ENCODE measurements at regions not wholly inside any gene's neighbourhood (a gene's known extent, or its start where the extent isn't known, plus 50 kb on each side); places are given as distances from the start of the nearest gene placed in this dataset.

DNA sequence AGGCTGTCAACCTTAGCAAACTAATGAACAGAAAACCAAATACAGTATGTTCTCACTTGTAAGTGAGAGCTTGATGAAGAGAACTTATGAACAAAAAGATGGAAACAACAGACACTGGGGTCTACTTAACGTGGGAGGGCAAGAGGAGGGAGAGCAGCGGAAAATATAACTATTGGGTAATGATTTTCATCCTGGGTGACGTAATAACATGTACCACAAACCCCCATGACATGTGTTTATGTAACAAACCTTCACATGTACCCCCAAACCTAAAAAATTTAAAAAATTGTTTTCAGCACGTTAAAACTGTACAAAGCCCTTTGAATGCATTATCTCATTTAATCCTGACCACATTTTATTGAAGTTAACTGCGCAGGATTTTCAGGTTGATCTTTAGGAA, 64.9 kb upstream of the RBMS1 start:
- Histone ChIP-seq H3K36me3 (ENCODE audit: insufficient read depth) (no peaks in the 10 kb centered on the region), H3K4me2 (no peak overlapping the region), H3K4me1 (ENCODE audit: insufficient read depth) (peaks cover 5% of the 10 kb centered on the region; the same call in 1 of the 2 replicates), H4K20me1 (replicated peaks; ENCODE audit: insufficient read depth) (no peaks in the 10 kb centered on the region), H3K9me2 (ENCODE audit: insufficient read depth) (no peaks in the 10 kb centered on the region), H2AFZ (no peak overlapping the region; the same call in 1 of the 2 replicates), H3K27me3 (ENCODE audit: insufficient read depth) (no peaks in the 10 kb centered on the region), H3F3A (replicated peaks; ENCODE audit: low read depth) (no peaks in the 10 kb centered on the region), H3K79me2 (replicated peaks; ENCODE audit: insufficient read depth) (no peaks in the 10 kb centered on the region), H3K4me3 (no peak overlapping the region), H3K27ac (ENCODE audit: low read depth) (no peak overlapping the region)
- Mint-ChIP-seq H3K4me1 (peaks cover 3% of the 10 kb centered on the region; the same call in 2 of the 3 replicates), H3K9me3 (no peaks in the 10 kb centered on the region; the same call in 2 of the 3 replicates), H3K4me3 (no peak overlapping the region), H3K27ac (no peak overlapping the region), H3K36me3 (ENCODE audit: low read depth) (no peaks in the 10 kb centered on the region), H3K27me3 (ENCODE audit: insufficient read depth, low read depth, poor library complexity) (peaks cover 4% of the 10 kb centered on the region)
- no peak for DNase-seq (ENCODE audit: low spot score)
- no peak for ATAC-seq
- TF ChIP-seq, protein P1, sequence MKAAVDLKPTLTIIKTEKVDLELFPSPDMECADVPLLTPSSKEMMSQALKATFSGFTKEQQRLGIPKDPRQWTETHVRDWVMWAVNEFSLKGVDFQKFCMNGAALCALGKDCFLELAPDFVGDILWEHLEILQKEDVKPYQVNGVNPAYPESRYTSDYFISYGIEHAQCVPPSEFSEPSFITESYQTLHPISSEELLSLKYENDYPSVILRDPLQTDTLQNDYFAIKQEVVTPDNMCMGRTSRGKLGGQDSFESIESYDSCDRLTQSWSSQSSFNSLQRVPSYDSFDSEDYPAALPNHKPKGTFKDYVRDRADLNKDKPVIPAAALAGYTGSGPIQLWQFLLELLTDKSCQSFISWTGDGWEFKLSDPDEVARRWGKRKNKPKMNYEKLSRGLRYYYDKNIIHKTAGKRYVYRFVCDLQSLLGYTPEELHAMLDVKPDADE (IDR thresholded peaks at IDR 0.05) = no peak
- TF ChIP-seq EZH2 (IDR thresholded peaks at IDR 0.05; ENCODE audit: low read depth, unreplicated experiment) = no peak
- no peak for TF ChIP-seq JUNB (IDR thresholded peaks at IDR 0.05; ENCODE audit: unreplicated experiment)
- no peak for TF ChIP-seq ZNF114 (CRISPR knock-in tag; IDR thresholded peaks at IDR 0.05)
- TF ChIP-seq ZNF331 (CRISPR knock-in tag; IDR thresholded peaks at IDR 0.05; ENCODE audit: low read depth) = no peak
- TF ChIP-seq, protein P2, sequence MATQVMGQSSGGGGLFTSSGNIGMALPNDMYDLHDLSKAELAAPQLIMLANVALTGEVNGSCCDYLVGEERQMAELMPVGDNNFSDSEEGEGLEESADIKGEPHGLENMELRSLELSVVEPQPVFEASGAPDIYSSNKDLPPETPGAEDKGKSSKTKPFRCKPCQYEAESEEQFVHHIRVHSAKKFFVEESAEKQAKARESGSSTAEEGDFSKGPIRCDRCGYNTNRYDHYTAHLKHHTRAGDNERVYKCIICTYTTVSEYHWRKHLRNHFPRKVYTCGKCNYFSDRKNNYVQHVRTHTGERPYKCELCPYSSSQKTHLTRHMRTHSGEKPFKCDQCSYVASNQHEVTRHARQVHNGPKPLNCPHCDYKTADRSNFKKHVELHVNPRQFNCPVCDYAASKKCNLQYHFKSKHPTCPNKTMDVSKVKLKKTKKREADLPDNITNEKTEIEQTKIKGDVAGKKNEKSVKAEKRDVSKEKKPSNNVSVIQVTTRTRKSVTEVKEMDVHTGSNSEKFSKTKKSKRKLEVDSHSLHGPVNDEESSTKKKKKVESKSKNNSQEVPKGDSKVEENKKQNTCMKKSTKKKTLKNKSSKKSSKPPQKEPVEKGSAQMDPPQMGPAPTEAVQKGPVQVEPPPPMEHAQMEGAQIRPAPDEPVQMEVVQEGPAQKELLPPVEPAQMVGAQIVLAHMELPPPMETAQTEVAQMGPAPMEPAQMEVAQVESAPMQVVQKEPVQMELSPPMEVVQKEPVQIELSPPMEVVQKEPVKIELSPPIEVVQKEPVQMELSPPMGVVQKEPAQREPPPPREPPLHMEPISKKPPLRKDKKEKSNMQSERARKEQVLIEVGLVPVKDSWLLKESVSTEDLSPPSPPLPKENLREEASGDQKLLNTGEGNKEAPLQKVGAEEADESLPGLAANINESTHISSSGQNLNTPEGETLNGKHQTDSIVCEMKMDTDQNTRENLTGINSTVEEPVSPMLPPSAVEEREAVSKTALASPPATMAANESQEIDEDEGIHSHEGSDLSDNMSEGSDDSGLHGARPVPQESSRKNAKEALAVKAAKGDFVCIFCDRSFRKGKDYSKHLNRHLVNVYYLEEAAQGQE (IDR thresholded peaks at IDR 0.05; ENCODE audit: unreplicated experiment) = no peak
- no peak for TF ChIP-seq STAT1 (IDR thresholded peaks at IDR 0.05; ENCODE audit: unreplicated experiment)
- TF ChIP-seq CREB1 (CRISPR knock-in tag; IDR thresholded peaks at IDR 0.05; ENCODE audit: low read depth) = no peak
- TF ChIP-seq, protein P3, sequence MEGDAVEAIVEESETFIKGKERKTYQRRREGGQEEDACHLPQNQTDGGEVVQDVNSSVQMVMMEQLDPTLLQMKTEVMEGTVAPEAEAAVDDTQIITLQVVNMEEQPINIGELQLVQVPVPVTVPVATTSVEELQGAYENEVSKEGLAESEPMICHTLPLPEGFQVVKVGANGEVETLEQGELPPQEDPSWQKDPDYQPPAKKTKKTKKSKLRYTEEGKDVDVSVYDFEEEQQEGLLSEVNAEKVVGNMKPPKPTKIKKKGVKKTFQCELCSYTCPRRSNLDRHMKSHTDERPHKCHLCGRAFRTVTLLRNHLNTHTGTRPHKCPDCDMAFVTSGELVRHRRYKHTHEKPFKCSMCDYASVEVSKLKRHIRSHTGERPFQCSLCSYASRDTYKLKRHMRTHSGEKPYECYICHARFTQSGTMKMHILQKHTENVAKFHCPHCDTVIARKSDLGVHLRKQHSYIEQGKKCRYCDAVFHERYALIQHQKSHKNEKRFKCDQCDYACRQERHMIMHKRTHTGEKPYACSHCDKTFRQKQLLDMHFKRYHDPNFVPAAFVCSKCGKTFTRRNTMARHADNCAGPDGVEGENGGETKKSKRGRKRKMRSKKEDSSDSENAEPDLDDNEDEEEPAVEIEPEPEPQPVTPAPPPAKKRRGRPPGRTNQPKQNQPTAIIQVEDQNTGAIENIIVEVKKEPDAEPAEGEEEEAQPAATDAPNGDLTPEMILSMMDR (conservative IDR thresholded peaks at IDR 0.05; ENCODE audit: low read depth in 2 of 2) = no peak
- no peak for TF ChIP-seq POLR2AphosphoS5 (IDR thresholded peaks at IDR 0.05; ENCODE audit: low read depth)
- TF ChIP-seq, protein P4, sequence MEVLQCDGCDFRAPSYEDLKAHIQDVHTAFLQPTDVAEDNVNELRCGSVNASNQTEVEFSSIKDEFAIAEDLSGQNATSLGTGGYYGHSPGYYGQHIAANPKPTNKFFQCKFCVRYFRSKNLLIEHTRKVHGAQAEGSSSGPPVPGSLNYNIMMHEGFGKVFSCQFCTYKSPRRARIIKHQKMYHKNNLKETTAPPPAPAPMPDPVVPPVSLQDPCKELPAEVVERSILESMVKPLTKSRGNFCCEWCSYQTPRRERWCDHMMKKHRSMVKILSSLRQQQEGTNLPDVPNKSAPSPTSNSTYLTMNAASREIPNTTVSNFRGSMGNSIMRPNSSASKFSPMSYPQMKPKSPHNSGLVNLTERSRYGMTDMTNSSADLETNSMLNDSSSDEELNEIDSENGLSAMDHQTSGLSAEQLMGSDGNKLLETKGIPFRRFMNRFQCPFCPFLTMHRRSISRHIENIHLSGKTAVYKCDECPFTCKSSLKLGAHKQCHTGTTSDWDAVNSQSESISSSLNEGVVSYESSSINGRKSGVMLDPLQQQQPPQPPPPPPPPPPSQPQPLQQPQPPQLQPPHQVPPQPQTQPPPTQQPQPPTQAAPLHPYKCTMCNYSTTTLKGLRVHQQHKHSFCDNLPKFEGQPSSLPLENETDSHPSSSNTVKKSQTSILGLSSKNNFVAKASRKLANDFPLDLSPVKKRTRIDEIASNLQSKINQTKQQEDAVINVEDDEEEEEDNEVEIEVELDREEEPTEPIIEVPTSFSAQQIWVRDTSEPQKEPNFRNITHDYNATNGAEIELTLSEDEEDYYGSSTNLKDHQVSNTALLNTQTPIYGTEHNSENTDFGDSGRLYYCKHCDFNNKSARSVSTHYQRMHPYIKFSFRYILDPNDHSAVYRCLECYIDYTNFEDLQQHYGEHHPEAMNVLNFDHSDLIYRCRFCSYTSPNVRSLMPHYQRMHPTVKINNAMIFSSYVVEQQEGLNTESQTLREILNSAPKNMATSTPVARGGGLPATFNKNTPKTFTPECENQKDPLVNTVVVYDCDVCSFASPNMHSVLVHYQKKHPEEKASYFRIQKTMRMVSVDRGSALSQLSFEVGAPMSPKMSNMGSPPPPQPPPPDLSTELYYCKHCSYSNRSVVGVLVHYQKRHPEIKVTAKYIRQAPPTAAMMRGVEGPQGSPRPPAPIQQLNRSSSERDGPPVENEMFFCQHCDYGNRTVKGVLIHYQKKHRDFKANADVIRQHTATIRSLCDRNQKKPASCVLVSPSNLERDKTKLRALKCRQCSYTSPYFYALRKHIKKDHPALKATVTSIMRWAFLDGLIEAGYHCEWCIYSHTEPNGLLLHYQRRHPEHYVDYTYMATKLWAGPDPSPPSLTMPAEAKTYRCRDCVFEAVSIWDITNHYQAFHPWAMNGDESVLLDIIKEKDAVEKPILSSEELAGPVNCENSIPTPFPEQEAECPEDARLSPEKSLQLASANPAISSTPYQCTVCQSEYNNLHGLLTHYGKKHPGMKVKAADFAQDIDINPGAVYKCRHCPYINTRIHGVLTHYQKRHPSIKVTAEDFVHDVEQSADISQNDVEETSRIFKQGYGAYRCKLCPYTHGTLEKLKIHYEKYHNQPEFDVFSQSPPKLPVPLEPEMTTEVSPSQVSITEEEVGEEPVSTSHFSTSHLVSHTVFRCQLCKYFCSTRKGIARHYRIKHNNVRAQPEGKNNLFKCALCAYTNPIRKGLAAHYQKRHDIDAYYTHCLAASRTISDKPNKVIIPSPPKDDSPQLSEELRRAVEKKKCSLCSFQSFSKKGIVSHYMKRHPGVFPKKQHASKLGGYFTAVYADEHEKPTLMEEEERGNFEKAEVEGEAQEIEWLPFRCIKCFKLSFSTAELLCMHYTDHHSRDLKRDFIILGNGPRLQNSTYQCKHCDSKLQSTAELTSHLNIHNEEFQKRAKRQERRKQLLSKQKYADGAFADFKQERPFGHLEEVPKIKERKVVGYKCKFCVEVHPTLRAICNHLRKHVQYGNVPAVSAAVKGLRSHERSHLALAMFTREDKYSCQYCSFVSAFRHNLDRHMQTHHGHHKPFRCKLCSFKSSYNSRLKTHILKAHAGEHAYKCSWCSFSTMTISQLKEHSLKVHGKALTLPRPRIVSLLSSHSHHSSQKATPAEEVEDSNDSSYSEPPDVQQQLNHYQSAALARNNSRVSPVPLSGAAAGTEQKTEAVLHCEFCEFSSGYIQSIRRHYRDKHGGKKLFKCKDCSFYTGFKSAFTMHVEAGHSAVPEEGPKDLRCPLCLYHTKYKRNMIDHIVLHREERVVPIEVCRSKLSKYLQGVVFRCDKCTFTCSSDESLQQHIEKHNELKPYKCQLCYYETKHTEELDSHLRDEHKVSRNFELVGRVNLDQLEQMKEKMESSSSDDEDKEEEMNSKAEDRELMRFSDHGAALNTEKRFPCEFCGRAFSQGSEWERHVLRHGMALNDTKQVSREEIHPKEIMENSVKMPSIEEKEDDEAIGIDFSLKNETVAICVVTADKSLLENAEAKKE (CRISPR knock-in tag; IDR thresholded peaks at IDR 0.05) = no peak
- no peak for TF ChIP-seq NANOG (IDR thresholded peaks at IDR 0.05; ENCODE audit: borderline replicate concordance)
- no peak for TF ChIP-seq EZH2phosphoT487 (IDR thresholded peaks at IDR 0.05; ENCODE audit: unreplicated experiment)
